ENCODE measurements at regions not wholly inside any gene's neighbourhood (a gene's known extent, or its start where the extent isn't known, plus 50 kb on each side); places are given as distances from the start of the nearest gene placed in this dataset.

- ATAC-seq: peak; percentile 97
- TF ChIP-seq POU6F1 (CRISPR knock-in tag; IDR thresholded peaks at IDR 0.05; ENCODE audit: borderline replicate concordance, low read depth) (no peak), ESRRG (CRISPR knock-in tag; IDR thresholded peaks at IDR 0.05) (no peak), ZNF70 (CRISPR knock-in tag; IDR thresholded peaks at IDR 0.05) (no peak), CREB5 (CRISPR knock-in tag; IDR thresholded peaks at IDR 0.05; ENCODE audit: low read depth) (no peak), ISL1 (CRISPR knock-in tag; IDR thresholded peaks at IDR 0.05) (no peak), ARNTL (CRISPR knock-in tag; IDR thresholded peaks at IDR 0.05; ENCODE audit: borderline replicate concordance, low read depth) (no peak), CSRNP3 (CRISPR knock-in tag; IDR thresholded peaks at IDR 0.05) (no peak), CSDC2 (CRISPR knock-in tag; IDR thresholded peaks at IDR 0.05) (no peak), SNAI2 (CRISPR knock-in tag; IDR thresholded peaks at IDR 0.05) (no peak), PPARA (CRISPR knock-in tag; IDR thresholded peaks at IDR 0.05; ENCODE audit: borderline replicate concordance) (no peak), BACH2 (CRISPR knock-in tag; IDR thresholded peaks at IDR 0.05; ENCODE audit: borderline replicate concordance) (no peak), PATZ1 (CRISPR knock-in tag; IDR thresholded peaks at IDR 0.05; ENCODE audit: borderline replicate concordance) (no peak), TCF4 (CRISPR knock-in tag; IDR thresholded peaks at IDR 0.05; ENCODE audit: borderline replicate concordance) (no peak), RARB (CRISPR knock-in tag; IDR thresholded peaks at IDR 0.05) (no peak), TOX (CRISPR knock-in tag; IDR thresholded peaks at IDR 0.05; ENCODE audit: borderline replicate concordance) (no peak), ZNF8 (CRISPR knock-in tag; IDR thresholded peaks at IDR 0.05) (no peak), ZC3H10 (CRISPR knock-in tag; IDR thresholded peaks at IDR 0.05) (no peak), ZFP30 (CRISPR knock-in tag; IDR thresholded peaks at IDR 0.05) (no peak)
These were observed 2554.8 kb downstream of the PCDH9 start for GRCh38 chr13:64675255-64675892.

- no peak for ATAC-seq
- TF ChIP-seq SNAI2 (CRISPR knock-in tag; IDR thresholded peaks at IDR 0.05) (no peak), ESRRG (CRISPR knock-in tag; IDR thresholded peaks at IDR 0.05) (no peak), ZFP3 (CRISPR knock-in tag; IDR thresholded peaks at IDR 0.05) (no peak), CSDC2 (CRISPR knock-in tag; IDR thresholded peaks at IDR 0.05) (no peak), OSR1 (CRISPR knock-in tag; IDR thresholded peaks at IDR 0.05) (no peak), PATZ1 (CRISPR knock-in tag; IDR thresholded peaks at IDR 0.05; ENCODE audit: borderline replicate concordance) (no peak), TCF4 (CRISPR knock-in tag; IDR thresholded peaks at IDR 0.05; ENCODE audit: borderline replicate concordance) (no peak), POU6F1 (CRISPR knock-in tag; IDR thresholded peaks at IDR 0.05; ENCODE audit: borderline replicate concordance, low read depth) (no peak), PPARA (CRISPR knock-in tag; IDR thresholded peaks at IDR 0.05; ENCODE audit: borderline replicate concordance) (no peak), RARB (CRISPR knock-in tag; IDR thresholded peaks at IDR 0.05) (no peak), CREB5 (CRISPR knock-in tag; IDR thresholded peaks at IDR 0.05; ENCODE audit: low read depth) (no peak), TSHZ2 (CRISPR knock-in tag; IDR thresholded peaks at IDR 0.05) (no peak), ISL1 (CRISPR knock-in tag; IDR thresholded peaks at IDR 0.05) (no peak), GLIS3 (CRISPR knock-in tag; IDR thresholded peaks at IDR 0.05) (no peak), ZNF70 (CRISPR knock-in tag; IDR thresholded peaks at IDR 0.05) (no peak), ZC3H10 (CRISPR knock-in tag; IDR thresholded peaks at IDR 0.05) (no peak), ZFP30 (CRISPR knock-in tag; IDR thresholded peaks at IDR 0.05) (no peak), ARNTL (CRISPR knock-in tag; IDR thresholded peaks at IDR 0.05; ENCODE audit: borderline replicate concordance, low read depth) (no peak)
These were observed 2556.0 kb downstream of the PCDH9 start for GRCh38 chr13:64674126-64674525.
